HG03432 (cell line): ENCODE measurements at regions not wholly inside any gene's neighbourhood (a gene's known extent, or its start where the extent isn't known, plus 50 kb on each side); places are given as distances from the start of the nearest gene placed in this dataset.

Experiments
- ATAC-seq: cut with Tn5 transposase; IDR thresholded peaks from one replicate; pipeline ENCODE4 v1.9.1; 2021; ENCODE audit warnings: mild to moderate bottlenecking, moderate library complexity; ENCODE audit not compliant: unreplicated experiment

- no peak for ATAC-seq
Measured at GRCh38 chr4:181437895-181438294, 805.3 kb upstream of the TENM3 start.

- no peak for ATAC-seq
Measured at GRCh38 chr4:181438641-181439040, 804.6 kb upstream of the TENM3 start.

- peak; percentile 49 for ATAC-seq
Measured at GRCh38 chr4:181443021-181443420, 800.2 kb upstream of the TENM3 start.

GRCh38 chr4:181465826-181466225 lies 777.4 kb upstream of the TENM3 start:
- ATAC-seq, result no peak

DNA sequence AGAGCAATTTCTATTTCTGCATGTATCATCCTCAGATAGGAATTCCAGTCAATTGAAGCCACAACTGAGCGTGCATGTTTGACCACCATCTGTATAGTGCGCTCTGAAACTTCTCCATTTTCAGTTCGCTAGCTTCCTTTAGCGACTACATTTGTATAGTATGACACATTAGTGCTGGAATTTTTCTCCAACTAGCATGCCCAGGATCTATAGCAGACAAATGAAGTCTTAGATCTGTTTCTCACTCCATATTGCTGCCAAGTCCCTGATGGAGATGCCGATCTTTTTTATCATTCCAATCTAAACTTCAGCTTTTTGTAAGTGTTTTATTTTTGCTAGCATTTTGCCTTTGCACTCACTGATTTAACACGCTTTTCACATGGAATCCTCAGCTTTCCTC lies 774.8 kb upstream of the TENM3 start:
- no peak for ATAC-seq

DNA sequence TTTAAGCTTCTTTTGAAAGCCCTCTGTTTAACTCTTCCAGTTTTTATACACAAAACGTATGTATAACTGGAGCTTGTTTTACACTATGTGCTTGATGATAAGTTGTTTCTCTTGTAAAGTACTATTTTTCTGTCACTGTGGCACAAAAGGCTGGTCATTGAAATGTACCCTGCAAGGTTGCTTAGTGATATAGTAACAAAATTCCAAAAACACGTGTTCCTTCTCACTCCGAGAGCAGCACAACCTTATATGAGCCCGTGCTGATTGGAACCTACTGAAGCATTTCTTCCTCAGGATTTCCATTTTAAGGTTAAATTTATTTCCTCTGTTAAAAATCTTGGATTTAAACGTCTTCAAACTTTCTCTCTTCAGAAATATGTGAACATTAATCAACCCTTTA lies 772.9 kb upstream of the TENM3 start:
- ATAC-seq, result no peak

- ATAC-seq, result no peak
Measured at GRCh38 chr4:181475359-181475758, 767.8 kb upstream of the TENM3 start.

GRCh38 chr4:181475781-181476507 lies 767.3 kb upstream of the TENM3 start:
- ATAC-seq, result no peak

DNA sequence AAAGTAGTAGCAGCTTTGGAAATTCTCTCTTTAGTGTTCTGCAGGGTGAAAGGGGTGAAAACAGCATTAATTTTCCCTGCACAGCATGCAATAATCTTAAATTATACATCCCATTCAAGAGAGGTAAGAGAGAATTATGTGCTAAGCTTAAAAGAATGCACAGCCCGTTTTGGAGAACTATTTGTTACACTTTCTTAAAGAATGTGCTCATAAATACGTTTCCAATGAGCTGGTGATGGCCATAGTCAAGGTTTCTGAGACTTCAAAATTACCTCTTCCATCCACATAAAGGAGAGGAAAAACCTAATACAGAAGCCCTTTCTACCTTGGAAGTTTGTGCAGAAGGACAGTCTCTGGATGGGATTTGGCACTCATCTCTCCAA lies 766.7 kb upstream of the TENM3 start:
- no peak for ATAC-seq

- ATAC-seq, result no peak
Measured at GRCh38 chr4:181477591-181477990, 765.6 kb upstream of the TENM3 start.

- ATAC-seq, result no peak
Measured at GRCh38 chr4:181478656-181479055, 764.5 kb upstream of the TENM3 start.

GRCh38 chr4:181479141-181479540 lies 764.1 kb upstream of the TENM3 start:
- ATAC-seq, result no peak

DNA sequence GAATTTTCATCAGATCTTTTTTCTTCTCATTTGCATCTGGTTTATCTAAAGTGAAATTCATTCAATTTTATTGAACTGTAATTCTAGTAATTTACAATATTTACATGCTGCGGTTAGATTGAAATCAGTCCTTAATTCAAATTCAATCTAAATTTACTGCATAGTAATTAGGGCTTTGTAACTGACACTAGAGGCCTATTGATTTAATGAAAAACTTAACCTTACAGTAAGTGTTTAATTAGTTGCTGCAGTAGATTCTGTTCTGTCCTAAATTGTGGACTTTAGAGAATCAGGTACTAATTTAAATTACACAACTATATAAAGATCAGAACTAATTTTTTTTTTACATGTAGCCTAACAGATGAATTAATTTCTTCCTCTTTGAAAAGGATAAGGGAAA lies 758.8 kb upstream of the TENM3 start:
- no peak for ATAC-seq

- no peak for ATAC-seq
Measured at GRCh38 chr4:181488926-181489325, 754.3 kb upstream of the TENM3 start.

DNA sequence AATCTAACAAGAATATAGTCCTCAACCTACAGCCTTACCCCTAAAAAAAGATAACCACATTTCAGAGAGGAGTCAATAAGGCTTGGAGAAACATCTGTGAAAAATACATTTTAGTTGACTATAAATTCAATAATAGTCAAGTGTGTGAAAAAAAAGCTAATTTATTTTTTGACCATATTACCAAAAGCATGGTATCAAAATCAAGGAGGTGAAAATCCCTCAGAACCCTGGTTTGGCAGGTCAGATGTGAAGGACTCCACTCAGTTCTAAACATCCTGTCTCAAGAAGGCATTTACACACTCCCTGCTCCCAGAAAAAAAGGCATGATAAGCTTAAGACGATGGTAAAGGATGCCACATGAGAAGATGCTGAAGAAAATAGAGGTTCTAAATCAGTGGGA lies 745.1 kb upstream of the TENM3 start:
- no peak for ATAC-seq

DNA sequence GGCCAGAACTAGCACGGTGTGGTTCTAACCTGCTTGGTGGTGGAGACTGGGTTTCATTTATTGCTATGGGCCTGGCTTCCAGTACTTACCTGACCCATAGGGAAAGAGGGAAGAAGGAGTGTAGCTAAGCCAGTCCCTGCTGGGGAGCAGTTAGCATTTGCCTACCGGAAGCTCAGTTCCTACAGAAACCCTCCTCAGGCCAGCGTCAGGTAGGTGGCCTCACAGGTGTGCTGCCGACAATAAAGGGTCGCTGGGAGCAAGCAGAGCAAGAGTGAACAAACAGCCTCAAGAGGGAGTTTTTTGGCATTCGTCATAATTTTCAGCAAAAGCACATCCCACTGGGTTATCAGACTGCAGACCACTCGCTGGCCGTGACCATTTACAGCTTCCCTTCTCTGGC lies 740.6 kb upstream of the TENM3 start:
- no peak for ATAC-seq

- ATAC-seq, result no peak
Measured at GRCh38 chr4:181503687-181504390, 739.4 kb upstream of the TENM3 start.

DNA sequence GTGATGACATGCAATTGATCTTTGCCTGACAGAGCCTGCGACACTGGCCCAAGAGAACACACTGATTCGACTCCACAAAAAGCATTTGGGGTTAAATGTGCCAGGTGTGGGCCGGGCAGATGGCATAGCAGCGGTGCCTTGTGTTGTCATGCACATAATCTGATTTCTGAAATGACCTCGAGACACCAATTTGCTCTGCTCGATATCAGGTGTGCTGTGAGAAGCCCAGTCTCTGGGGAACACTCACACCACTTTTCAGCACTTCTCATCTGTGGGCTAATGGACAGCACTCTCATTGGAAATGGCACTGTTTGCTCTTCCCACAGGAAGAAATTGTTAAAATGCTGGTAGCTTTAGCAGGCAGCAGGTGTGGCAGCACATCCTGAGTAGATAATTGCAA lies 738.3 kb upstream of the TENM3 start:
- no peak for ATAC-seq

- ATAC-seq, result no peak
Measured at GRCh38 chr4:181507180-181507835, 735.9 kb upstream of the TENM3 start.

GRCh38 chr4:181507938-181508337 lies 735.3 kb upstream of the TENM3 start:
- no peak for ATAC-seq

- ATAC-seq, result no peak
Measured at GRCh38 chr4:181508601-181509000, 734.6 kb upstream of the TENM3 start.

DNA sequence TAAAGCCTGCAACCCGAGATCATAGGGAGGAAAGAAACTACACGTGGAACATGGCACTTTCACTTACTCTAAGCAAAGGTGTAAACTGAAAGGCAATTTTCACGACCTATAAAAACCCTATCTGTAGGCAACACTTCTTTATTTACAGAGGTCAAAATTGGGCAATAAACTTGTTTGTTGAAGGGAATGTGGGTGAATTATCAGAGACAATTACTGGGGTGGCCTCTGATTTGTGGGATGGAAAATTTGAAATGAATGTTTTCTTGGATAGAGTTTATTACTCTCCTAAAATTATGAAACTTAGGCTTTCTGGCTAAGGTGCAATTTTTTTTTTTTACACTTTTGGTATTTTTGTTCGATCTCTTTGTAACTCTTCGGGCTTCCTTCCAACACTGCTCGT lies 734.1 kb upstream of the TENM3 start:
- no peak for ATAC-seq
